WTC11 (cell line): ENCODE measurements at regions not wholly inside any gene's neighbourhood (a gene's known extent, or its start where the extent isn't known, plus 50 kb on each side); places are given as distances from the start of the nearest gene placed in this dataset.

ENCODE experiments used
- ATF3 ChIP-seq: sonication (generic); formaldehyde crosslinking; conservative IDR thresholded peaks from 2 replicates; pipeline ENCODE4 v1.8.1; 2022; ENCODE audit warnings: mild to moderate bottlenecking, missing genetic modification reagents
- CTCF ChIP-seq: fragments of 200-600 bp; IDR thresholded peaks from 2 replicates; pipeline ENCODE4 v1.8.0; 2022; ENCODE audit warnings: antibody characterized with exemption
- FOXJ3 ChIP-seq: sonication (generic); formaldehyde crosslinking; IDR thresholded peaks from 2 replicates; pipeline ENCODE4 v1.9.0; 2021; ENCODE audit warnings: missing genetic modification reagents, mild to moderate bottlenecking, borderline replicate concordance
- GABPB1 ChIP-seq: sonication (generic); formaldehyde crosslinking; IDR thresholded peaks from 2 replicates; pipeline ENCODE4 v1.8.1; 2023; ENCODE audit warnings: mild to moderate bottlenecking, missing genetic modification reagents
- MYBL2 ChIP-seq: sonication (generic); formaldehyde crosslinking; IDR thresholded peaks from 2 replicates; pipeline ENCODE4 v1.8.1; 2023; ENCODE audit warnings: mild to moderate bottlenecking, moderate library complexity, missing genetic modification reagents
- NFE2L1 ChIP-seq: sonication (generic); formaldehyde crosslinking; IDR thresholded peaks from 2 replicates; pipeline ENCODE4 v1.8.1; 2023; ENCODE audit warnings: missing genetic modification reagents
- NR3C1 ChIP-seq: sonication (generic); formaldehyde crosslinking; conservative IDR thresholded peaks from 2 replicates; pipeline ENCODE4 v1.8.1; 2023; ENCODE audit warnings: low read depth, mild to moderate bottlenecking, missing genetic modification reagents
- RELA ChIP-seq: sonication (generic); formaldehyde crosslinking; IDR thresholded peaks from 2 replicates; pipeline ENCODE4 v1.8.1; 2022; ENCODE audit warnings: missing genetic modification reagents, mild to moderate bottlenecking, borderline replicate concordance
- RORB ChIP-seq: fragments of 250-450 bp; sonication (Bioruptor Pico); IDR thresholded peaks from 2 replicates; pipeline ENCODE4 v1.9.0; 2021; ENCODE audit warnings: mild to moderate bottlenecking
- TEAD1 ChIP-seq: sonication (generic); formaldehyde crosslinking; IDR thresholded peaks from 2 replicates; pipeline ENCODE4 v1.8.0; 2022; ENCODE audit warnings: mild to moderate bottlenecking, missing genetic modification reagents
- ZNF512 ChIP-seq: sonication (generic); formaldehyde crosslinking; IDR thresholded peaks from 2 replicates; pipeline ENCODE4 v1.8.1; 2022; ENCODE audit warnings: missing genetic modification reagents, borderline replicate concordance
- TF ChIP-seq, protein P1 (sequence below): sonication (generic); formaldehyde crosslinking; IDR thresholded peaks from 2 replicates; pipeline ENCODE4 v1.8.1; 2023; ENCODE audit warnings: mild to moderate bottlenecking, missing genetic modification reagents, moderate library complexity
- TF ChIP-seq, protein P2 (sequence below): sonication (generic); formaldehyde crosslinking; IDR thresholded peaks from 2 replicates; pipeline ENCODE4 v1.8.0; 2023; ENCODE audit warnings: missing genetic modification reagents
- TF ChIP-seq, protein P3 (sequence below): sonication (generic); formaldehyde crosslinking; IDR thresholded peaks from 2 replicates; pipeline ENCODE4 v1.8.0; 2022; ENCODE audit warnings: mild to moderate bottlenecking, missing genetic modification reagents

GRCh38 chr1:37156646-37157045 is 122.3 kb upstream of the GRIK3 start:
- TF ChIP-seq ZNF512 (CRISPR knock-in tag), result no peak
- TF ChIP-seq CTCF, result no peak
- TF ChIP-seq NFE2L1 (CRISPR knock-in tag), result no peak
- TF ChIP-seq, protein P1, sequence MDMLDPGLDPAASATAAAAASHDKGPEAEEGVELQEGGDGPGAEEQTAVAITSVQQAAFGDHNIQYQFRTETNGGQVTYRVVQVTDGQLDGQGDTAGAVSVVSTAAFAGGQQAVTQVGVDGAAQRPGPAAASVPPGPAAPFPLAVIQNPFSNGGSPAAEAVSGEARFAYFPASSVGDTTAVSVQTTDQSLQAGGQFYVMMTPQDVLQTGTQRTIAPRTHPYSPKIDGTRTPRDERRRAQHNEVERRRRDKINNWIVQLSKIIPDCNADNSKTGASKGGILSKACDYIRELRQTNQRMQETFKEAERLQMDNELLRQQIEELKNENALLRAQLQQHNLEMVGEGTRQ (CRISPR knock-in tag), result peak; percentile 55; the same call in 1 of the 2 replicates
- TF ChIP-seq, protein P2, sequence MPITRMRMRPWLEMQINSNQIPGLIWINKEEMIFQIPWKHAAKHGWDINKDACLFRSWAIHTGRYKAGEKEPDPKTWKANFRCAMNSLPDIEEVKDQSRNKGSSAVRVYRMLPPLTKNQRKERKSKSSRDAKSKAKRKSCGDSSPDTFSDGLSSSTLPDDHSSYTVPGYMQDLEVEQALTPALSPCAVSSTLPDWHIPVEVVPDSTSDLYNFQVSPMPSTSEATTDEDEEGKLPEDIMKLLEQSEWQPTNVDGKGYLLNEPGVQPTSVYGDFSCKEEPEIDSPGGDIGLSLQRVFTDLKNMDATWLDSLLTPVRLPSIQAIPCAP (CRISPR knock-in tag), result no peak
- TF ChIP-seq MYBL2 (CRISPR knock-in tag), result no peak
- TF ChIP-seq FOXJ3 (CRISPR knock-in tag), result no peak
- TF ChIP-seq RELA (CRISPR knock-in tag), result no peak
- no peak for TF ChIP-seq RORB
- TF ChIP-seq NR3C1 (CRISPR knock-in tag), result no peak
- TF ChIP-seq, protein P3, sequence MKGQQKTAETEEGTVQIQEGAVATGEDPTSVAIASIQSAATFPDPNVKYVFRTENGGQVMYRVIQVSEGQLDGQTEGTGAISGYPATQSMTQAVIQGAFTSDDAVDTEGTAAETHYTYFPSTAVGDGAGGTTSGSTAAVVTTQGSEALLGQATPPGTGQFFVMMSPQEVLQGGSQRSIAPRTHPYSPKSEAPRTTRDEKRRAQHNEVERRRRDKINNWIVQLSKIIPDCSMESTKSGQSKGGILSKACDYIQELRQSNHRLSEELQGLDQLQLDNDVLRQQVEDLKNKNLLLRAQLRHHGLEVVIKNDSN (CRISPR knock-in tag), result 0 out of 2 replicates have a peak, but pooled peaks have one; percentile 21
- no peak for TF ChIP-seq TEAD1
- no peak for TF ChIP-seq GABPB1 (CRISPR knock-in tag)
- TF ChIP-seq ATF3 (CRISPR knock-in tag), result no peak
